Fibroblast of skin of right biceps (primary cell): ENCODE measurements at regions not wholly inside any gene's neighbourhood (a gene's known extent, or its start where the extent isn't known, plus 50 kb on each side); places are given as distances from the start of the nearest gene placed in this dataset.
"Not testable (repeated sequence)": the region's sequence is repeated elsewhere in the genome, so short reads cannot be mapped to it uniquely, and the experiment has no call there.

ENCODE experiments used
- DNase-seq: peaks from one replicate; pipeline ENCODE4 v3.0.0-alpha.2; 2013

GRCh38 chr3:20904671-20905070 lies 718.7 kb upstream of the SGO1 start:
- DNase-seq = no peak

GRCh38 chr3:20898962-20899361 lies 713.0 kb upstream of the SGO1 start:
- DNase-seq = no peak

DNA sequence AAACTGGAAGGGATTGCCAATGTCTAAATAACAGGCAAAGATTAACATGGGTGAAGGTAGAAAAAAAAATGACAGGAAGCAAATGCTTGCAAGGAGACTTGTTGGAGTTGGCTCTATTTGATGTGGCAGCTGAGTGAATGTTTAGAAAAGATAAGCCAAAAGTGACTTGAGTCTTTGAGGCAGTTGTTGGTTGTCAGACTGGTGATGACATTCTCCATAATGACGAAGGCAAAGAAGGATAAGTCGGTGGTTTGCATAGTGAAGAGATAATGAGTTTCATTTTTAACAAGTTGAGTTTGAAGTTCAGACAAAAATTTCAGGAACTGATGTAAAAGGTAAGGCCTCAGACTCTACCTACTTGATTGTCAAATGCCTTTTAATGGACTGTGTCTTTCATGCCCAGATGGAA lies 704.1 kb upstream of the SGO1 start:
- no peak for DNase-seq

GRCh38 chr3:20878691-20879090 lies 692.7 kb upstream of the SGO1 start:
- no peak for DNase-seq

- no peak for DNase-seq
Measured at GRCh38 chr3:20873235-20873634, 687.2 kb upstream of the SGO1 start.

- DNase-seq = no peak
Measured at GRCh38 chr3:20870106-20870899, 684.3 kb upstream of the SGO1 start.

- DNase-seq = no peak
Measured at GRCh38 chr3:20865803-20866202, 679.8 kb upstream of the SGO1 start.

- DNase-seq = peak; percentile 19
Measured at GRCh38 chr3:20861454-20861853, 675.4 kb upstream of the SGO1 start.

DNA sequence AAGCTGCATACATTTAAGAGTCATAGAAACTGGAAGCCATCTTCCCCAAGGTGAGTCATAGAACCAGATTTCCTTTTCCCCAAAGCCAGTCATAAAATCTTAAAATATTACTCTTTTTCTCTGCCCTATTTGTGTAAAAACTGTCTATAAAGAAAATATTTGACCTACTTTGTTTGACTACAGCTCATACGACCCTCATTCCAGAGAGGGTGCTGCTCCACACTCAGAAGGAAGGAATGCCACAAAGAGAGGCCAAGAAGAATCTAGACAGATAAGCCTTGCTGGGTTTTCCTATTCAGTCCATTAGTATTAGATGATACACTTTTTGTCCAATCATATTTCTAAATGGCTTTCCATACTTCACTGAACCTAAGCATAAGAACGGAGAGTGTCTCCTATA lies 671.6 kb upstream of the SGO1 start:
- DNase-seq = peak; percentile 90

DNA sequence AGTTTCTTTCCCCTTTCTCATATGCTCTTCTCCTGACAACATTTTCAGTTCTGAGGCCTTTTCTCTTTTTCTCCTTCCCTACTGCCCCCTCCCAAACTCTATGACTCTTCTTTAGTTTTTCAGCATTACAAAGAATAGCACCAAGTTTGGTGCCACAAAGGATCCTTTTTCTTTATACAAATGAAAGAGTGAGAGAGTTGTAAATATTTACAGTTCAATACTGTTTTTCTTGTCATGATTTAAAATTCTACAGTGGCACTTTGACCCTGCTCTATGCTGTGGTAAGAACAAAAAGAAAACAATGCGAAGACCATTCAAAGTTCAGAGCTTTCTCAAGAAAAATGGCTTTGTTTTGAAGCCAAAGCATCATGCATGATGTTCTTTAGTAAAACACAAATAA lies 667.9 kb upstream of the SGO1 start:
- no peak for DNase-seq

- no peak for DNase-seq
Measured at GRCh38 chr3:20852712-20853111, 666.7 kb upstream of the SGO1 start.

GRCh38 chr3:20849975-20850374 lies 664.0 kb upstream of the SGO1 start:
- no peak for DNase-seq

- DNase-seq = no peak
Measured at GRCh38 chr3:20846832-20847231, 660.8 kb upstream of the SGO1 start.

- DNase-seq = no peak
Measured at GRCh38 chr3:20846066-20846465, 660.1 kb upstream of the SGO1 start.

DNA sequence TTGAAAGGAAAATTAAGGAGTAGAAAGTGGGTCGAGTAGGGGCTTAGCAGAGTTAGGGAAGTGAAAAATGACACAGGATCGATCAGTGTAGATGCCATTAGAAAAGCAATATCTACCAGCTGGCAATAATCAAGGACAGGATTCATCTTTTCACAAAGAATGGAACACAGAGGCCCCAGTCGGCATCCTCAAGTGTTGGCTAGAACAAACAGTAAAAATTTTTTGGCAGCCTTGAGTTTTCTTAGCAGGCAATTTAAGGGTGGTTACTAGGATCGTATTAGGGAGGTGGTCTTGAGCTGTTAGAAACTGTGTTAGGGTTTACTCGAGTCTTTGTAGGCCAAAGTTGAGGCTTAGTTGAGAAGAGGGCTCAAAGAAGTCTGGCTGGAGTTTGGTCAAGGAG lies 658.8 kb upstream of the SGO1 start:
- no peak for DNase-seq

DNA sequence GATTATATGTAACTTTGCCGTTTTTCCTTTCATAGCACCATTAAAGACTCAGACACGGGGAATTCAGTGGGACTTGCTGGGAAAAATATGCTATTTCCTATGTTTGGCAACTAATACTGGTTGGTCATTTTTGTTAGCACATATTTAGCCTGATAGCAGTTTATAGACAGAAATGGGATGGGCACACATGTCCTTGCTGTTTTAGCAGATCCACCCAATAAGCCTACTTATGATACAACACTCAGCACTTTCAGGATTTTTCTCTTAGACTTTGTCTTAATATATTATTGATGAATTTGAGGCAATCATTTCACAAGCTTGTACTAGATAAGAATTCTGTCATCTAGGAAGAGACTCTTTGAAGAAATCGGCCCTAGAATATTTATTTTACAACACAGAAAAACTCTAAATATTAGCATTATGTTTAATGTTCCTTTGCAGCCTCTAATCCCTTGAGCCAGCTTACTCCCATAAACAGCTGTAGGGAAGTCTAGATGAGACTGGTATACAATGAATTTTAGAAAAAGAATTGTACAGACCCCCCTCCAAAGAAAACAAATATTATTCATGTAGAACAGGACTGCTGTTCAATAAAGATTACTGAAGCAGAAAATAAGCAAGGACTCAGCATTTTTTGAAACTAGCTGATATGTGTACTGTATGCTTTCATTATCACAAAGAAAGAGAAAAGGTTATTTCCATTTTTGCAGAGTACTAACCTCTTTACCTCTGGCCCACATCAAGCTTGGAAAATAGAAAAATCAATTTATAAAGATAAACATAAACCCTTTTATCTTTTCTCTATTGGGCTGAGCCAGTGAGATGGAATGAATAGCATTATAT lies 656.8 kb upstream of the SGO1 start:
- no peak for DNase-seq

DNA sequence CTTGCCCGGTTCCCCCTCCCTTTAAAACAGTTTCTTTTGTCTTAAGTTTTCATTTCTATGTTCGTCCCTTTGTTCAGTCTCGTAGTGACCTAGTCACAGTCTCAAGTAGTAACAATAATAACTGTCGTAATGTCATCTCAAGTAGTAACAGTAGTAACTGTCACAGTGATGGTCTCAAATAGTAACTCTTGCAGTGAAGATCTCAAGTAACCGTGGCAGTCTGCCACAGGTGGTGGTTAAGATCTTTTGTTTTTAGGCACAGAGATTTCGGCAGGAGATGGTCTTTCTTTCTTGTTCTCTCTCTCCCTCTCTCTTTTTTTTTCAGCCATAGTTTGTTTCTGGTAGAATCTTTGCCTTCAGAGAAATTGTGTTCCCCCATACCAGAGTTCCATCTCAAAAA lies 656.0 kb upstream of the SGO1 start:
- no peak for DNase-seq

DNA sequence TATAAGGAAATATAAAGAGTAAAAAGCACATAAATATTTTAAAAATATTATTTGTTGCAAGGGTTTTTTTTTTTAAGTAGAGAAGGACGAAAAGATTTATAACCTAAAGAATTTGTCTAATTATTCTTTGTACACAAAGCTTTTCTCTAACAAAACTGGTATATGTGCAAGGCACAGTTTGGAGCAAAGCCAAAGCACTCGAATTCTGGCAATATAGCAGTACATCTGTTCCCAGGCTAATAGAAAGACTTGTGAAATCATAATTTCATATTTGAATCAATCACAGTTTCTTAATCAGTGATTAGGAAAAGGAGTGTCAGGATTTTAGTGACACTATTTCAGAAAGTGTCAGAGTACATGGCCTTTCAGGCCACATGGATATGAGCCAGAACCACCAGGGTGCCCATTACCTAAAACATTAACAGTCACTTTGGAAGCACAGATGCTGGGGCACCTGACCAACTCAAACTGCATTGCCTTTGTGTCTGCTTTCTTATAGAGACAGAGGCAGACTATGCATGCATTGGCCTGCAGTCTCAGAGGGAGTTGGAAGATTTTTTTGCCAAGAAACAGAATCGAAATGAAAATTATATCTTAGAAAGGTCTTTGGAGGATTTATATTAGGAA lies 651.8 kb upstream of the SGO1 start:
- DNase-seq = no peak

GRCh38 chr3:20836801-20837200 lies 650.8 kb upstream of the SGO1 start:
- no peak for DNase-seq

GRCh38 chr3:20832963-20833362 lies 647.0 kb upstream of the SGO1 start:
- no peak for DNase-seq

GRCh38 chr3:20822251-20822650 lies 636.2 kb upstream of the SGO1 start:
- DNase-seq = no peak

GRCh38 chr3:20820872-20821271 lies 634.9 kb upstream of the SGO1 start:
- not testable (repeated sequence) for DNase-seq

GRCh38 chr3:20811631-20812030 lies 625.6 kb upstream of the SGO1 start:
- no peak for DNase-seq

GRCh38 chr3:20811006-20811405 lies 625.0 kb upstream of the SGO1 start:
- no peak for DNase-seq
